OCI-LY3 (cell line): ENCODE measurements at regions not wholly inside any gene's neighbourhood (a gene's known extent, or its start where the extent isn't known, plus 50 kb on each side); places are given as distances from the start of the nearest gene placed in this dataset.

Source experiments
- EZH2phosphoT487 ChIP-seq: fragments of 200-600 bp; shearing (Covaris generic); IDR thresholded peaks from 2 replicates; pipeline ENCODE4 v1.6.1; 2018; ENCODE audit warnings: antibody characterized with exemption, mixed run types, low read depth
- TF ChIP-seq, protein P1 (sequence below): fragments of 200-600, 300-600 bp; sonication (generic); IDR thresholded peaks from 2 replicates; pipeline ENCODE4 v1.5.1; 2014; ENCODE audit warnings: antibody characterized with exemption, low read length, low read depth

GRCh38 chr5:125416055-125416454 is 669.6 kb upstream of the ZNF608 start:
- TF ChIP-seq, protein P1, sequence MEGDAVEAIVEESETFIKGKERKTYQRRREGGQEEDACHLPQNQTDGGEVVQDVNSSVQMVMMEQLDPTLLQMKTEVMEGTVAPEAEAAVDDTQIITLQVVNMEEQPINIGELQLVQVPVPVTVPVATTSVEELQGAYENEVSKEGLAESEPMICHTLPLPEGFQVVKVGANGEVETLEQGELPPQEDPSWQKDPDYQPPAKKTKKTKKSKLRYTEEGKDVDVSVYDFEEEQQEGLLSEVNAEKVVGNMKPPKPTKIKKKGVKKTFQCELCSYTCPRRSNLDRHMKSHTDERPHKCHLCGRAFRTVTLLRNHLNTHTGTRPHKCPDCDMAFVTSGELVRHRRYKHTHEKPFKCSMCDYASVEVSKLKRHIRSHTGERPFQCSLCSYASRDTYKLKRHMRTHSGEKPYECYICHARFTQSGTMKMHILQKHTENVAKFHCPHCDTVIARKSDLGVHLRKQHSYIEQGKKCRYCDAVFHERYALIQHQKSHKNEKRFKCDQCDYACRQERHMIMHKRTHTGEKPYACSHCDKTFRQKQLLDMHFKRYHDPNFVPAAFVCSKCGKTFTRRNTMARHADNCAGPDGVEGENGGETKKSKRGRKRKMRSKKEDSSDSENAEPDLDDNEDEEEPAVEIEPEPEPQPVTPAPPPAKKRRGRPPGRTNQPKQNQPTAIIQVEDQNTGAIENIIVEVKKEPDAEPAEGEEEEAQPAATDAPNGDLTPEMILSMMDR, result no peak
- no peak for TF ChIP-seq EZH2phosphoT487
